Embryonic facial prominence (tissue), 1 donor: ENCODE measurements at regions not wholly inside any gene's neighbourhood (a gene's known extent, or its start where the extent isn't known, plus 50 kb on each side); places are given as distances from the start of the nearest gene placed in this dataset.

Source experiments
- DNase-seq: peaks from one replicate; pipeline ENCODE4 v3.0.0-alpha.2; 2016; ENCODE audit errors: extremely low spot score

- no peak for DNase-seq
Measured at GRCh38 chr3:106748472-106749262, 628.6 kb upstream of the CCDC54 start.

- no peak for DNase-seq
Measured at GRCh38 chr3:106750092-106750491, 627.1 kb upstream of the CCDC54 start.

GRCh38 chr3:106755336-106755735 is 621.9 kb upstream of the CCDC54 start:
- no peak for DNase-seq

DNA sequence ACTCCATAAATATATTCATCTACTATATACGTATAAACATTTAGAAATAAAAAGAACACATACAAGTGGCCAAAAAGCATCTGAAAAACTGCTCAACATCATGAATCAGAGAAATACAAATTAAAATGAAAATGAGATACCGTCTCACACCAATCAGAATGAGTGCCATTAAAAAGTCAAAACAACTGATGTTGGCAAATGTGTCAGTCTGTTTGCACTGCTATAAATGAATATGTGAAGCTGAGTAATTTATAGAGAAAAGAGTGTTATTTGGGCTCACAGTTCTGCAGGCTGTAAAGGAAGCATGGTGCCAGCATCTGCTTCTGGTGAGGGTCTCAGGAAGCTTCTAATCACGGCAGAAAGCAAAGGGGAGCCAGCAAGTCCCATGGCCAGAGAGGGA is 620.3 kb upstream of the CCDC54 start:
- DNase-seq: no peak

DNA sequence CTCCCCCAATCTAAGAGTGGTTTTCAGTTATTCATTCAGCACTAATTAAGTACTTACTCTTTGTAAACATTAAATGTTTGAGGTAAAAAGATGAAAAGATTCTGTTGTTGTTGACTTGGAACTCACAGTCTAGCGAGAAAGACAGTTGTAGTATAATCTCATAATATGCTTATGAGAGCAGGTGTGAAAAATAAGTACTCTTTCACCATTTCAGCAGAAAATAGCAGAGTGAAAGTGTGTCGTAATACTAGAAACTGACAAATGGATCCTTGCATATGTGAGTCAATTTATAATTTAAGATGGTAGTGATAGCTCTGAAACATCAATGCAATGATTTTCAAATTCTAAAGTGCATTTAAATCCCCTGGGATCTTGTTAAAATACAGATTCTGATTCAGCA is 618.8 kb upstream of the CCDC54 start:
- no peak for DNase-seq

DNA sequence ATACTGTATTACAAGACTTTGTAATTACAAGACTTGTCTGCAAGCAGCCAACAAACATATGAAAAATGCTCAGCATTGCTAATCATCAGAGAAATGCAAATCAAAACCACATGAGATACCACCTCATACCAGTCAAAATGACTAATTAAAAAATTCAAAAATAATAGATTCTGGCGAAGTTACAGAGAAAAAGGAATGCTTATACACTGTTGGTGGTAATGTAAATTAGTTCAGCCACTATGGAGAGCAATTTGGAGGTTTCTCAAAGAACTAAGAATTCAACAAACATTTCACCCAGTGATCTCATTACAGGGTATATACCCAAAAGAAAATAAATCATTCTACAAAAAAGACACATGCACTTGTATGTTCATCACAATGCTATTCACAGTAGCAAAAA is 617.5 kb upstream of the CCDC54 start:
- no peak for DNase-seq

DNA sequence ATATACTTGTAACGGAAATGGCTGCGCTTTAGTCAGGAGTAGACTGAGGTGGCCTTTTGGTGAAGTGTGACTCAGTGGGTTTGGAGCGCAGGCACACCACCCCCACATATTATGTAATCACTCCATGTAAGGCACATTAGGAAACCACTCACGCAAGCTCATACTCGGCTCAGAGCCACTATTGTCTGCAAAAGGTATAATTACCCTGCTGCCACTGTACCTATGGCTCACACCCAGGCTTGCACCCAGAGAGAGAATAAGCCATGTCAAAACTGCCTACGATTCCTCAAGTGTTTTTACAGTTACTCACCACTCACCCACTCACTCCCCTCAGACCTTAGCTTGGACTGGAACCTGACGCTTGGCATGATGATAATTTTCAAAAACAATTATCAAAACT is 611.9 kb upstream of the CCDC54 start:
- DNase-seq: no peak

DNA sequence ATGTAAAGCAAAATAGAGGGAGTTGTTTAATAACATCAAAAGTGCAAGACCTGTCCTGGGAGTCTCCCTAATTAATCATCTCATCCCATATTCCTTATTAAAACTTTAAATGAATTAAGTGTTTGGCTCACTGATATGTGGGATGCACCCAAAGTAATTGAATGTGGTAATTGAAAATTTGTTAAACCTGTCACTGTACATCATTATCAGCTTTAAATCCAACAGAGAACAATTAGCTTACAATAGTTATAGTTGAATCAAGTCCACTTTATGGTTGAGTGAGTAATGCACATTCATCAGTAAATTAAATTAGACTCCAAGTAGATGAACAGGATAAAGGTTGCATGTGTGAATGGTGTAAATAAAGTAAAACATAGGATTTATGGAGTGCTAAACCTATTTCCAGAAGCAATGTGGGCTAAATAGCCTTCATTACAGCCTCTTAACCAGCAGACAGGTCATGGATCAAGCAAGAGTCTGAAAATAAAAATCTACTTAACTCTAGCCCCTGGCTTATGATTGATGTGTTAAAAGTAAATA is 608.2 kb upstream of the CCDC54 start:
- no peak for DNase-seq

- DNase-seq: no peak
Measured at GRCh38 chr3:106773795-106774194, 603.4 kb upstream of the CCDC54 start.

DNA sequence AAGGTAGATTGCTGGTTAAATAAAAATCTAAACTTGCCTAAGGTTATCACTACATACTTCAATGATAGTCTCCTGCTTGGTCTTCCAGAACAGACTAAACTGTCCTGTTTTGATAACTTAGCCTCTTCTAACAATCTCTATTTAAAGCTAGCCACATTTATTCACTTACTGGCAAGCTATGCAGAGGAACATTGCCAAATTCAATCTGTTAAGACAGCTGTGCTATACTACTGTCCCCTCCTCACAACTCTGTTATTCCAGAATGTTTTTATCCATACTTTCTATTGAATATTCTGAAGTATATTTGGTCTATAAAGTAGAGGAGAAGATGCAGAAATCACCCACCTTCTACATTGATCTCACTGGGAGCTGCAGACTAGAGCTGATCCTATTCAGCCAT is 594.0 kb upstream of the CCDC54 start:
- no peak for DNase-seq

DNA sequence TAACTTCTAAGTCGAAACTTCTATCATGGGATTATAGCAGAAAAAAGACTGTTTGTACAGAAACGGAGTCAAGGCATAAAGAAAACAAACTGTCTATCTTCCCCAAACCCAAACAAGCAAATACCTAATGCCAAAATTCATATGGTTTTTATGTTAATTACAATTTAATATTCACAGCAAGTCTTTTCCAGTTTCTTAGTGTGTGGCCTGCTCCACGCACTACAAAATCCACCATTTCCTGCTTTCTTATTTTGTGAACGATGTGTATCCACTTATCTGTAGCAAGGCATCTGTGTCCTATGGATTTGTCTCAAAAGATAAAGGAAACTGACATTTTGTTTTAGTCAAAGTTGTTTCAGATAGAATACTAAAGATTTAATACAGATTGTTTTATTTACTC is 588.0 kb upstream of the CCDC54 start:
- DNase-seq: no peak

DNA sequence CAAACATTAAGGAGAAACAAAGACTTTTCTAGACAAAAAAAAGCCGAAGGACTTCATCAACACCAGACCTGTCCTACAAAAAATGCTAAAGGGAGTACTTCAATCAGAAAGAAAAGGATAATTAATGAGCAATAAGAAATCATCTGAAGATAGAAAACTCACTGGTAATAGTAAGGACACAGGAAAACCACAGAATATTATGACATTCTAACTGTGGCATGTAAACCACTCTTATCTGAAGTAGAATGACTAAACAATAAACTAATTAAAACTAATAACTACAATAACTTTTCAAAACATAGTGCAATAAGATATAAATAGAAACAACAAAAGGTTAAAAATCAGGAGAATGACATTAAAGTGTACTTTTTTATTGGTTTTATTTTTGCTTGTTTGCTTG is 584.5 kb upstream of the CCDC54 start:
- no peak for DNase-seq

DNA sequence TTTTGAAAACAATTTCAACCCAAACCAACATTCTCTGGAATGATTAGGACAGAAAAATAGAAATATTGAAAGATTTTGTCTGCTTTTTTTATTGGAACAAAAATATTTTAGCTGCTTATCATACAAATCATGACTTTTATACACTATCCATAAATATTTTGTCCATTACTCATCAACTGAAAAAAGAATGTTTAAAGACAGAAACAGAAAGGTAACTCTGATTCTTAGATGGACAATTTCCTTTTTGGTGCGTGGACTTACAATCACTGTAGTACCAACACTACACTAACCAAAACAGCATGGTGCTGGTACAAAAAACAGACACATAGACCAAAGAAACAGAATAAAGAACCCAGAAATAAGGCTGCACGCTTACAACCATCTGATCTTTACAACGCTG is 582.8 kb upstream of the CCDC54 start:
- DNase-seq: no peak

GRCh38 chr3:106795553-106795952 is 581.7 kb upstream of the CCDC54 start:
- DNase-seq: no peak

DNA sequence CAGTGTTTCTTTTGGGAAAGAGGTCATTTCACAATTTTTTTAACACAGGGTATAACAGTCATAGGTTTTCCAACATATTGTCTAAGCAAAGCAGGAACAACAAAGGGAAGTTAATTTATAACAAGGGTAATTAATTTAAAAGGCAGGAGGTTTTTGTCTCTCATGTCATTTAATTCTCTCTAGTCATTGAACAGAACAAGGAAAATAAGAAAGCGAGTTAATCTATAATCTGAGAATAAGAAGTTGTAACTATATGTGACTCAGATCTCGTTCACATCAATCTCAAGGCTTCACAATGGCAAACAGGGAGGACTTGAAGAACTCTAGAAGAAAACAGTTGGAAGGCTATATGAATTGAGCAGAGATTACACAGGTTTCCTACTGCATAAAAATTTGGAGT is 579.8 kb upstream of the CCDC54 start:
- DNase-seq: no peak

DNA sequence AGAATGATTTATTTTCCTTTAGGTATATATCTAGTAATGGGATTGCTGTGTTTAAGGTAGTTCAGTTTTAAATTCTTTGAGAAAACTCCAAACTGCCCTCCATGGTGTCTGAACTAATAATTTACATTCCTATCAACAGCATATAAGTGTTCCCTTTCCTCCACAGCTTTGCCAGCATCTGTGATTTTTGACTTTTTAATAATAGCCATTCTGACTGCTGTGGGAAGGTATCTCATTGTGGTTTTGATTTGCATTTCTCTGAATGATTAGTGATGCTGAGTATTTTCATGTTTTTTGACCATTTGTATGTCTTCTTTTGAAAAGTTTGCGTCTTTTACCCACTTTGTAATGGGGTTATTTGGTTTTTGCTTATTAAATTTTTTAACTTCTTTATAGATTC is 571.6 kb upstream of the CCDC54 start:
- no peak for DNase-seq

DNA sequence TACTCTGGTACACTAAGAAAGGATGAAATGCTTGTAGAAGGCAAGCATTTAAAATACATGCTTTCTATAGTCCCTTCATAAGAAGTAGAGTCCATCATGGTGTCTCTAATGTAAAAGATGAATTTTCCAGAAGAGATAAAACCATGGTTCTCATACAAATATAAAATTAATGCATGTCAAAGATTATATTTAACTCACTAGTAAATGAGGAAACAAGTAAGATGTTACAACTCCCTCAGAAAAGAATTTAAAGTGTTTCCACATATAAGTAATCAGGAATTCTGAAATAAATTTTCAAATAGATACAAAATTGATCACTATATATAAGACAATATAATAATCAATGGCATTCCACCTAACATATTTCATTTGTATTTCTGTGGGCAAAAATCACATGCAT is 570.3 kb upstream of the CCDC54 start:
- DNase-seq: no peak

DNA sequence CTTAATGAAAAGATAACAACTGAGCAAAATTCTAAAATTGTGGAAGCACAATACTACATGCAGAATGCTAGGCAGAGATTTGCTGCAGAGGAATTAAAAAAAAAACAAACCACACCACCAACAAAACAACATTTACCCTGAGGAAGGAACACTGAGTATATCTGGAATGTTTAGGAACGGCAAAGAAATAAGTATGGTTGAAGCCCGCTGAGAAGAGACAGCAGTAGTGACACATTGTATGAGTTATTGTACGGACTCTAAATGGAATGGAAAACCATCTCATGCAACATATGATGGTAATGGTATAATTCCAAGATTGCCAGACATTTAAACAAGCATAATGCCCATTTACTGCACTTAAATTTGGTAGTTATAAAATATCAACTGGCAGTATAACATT is 568.2 kb upstream of the CCDC54 start:
- DNase-seq: no peak

DNA sequence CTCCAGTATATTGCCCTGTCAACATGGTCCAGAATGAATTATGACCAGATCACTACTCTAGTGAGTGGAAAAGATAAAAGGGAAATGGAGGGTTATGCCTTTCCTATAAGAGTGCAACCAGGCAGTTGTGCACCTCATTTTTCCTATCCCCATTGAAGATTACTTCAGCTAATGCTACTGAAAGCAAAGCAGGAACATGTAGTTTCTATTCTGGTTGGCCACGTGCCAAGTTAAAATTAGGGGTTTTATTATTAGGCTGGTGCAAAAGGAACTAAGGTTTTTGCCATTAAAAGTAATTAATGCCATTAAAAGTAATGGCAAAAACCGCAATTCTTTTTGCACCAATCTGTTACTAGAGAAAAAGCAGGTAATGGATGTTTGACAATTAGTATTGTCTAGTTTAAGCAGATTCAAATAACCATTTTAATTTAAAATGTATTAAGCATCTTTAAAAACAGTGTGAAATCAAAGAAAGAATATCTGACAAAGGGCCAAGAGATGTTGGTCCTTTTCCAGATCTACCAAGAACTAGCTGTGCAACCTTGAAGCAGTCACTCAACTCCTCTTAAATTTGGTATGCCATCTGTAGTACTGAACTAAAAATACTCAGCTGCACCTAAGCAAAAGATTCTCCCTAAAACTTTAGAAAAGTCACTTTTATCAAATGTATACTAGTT is 567.5 kb upstream of the CCDC54 start:
- DNase-seq: no peak

DNA sequence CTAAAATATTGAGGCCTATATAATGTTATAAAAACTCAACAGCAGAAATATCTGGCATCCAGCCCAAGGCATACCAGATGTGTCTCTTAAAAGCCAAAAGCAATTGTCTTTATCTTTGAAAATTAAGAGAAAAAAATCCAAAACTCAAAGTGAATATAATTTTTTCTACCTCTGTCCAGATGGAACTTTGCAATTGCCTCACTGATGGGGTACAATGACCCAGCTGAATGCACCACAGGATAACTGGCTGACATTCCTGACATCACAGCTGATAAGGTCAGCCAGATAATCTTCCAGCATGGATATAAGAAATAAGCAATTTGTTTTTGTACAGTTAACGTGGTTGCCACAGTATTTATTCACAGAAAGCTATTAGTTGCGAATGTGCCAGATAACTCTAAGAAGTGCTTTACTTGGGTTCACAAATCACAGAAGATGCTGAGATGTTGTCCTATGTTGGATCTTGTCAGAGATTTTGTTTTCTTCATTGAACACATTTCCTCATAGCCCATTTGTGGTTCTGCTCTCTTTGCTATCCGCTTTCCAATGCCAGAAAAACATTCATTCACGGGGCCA is 566.9 kb upstream of the CCDC54 start:
- no peak for DNase-seq

- no peak for DNase-seq
Measured at GRCh38 chr3:106811376-106811775, 565.9 kb upstream of the CCDC54 start.

- DNase-seq: no peak
Measured at GRCh38 chr3:106813742-106814141, 563.5 kb upstream of the CCDC54 start.

GRCh38 chr3:106814231-106814630 is 563.0 kb upstream of the CCDC54 start:
- DNase-seq: no peak
